ENCODE measurements at regions not wholly inside any gene's neighbourhood (a gene's known extent, or its start where the extent isn't known, plus 50 kb on each side); places are given as distances from the start of the nearest gene placed in this dataset.

DNA sequence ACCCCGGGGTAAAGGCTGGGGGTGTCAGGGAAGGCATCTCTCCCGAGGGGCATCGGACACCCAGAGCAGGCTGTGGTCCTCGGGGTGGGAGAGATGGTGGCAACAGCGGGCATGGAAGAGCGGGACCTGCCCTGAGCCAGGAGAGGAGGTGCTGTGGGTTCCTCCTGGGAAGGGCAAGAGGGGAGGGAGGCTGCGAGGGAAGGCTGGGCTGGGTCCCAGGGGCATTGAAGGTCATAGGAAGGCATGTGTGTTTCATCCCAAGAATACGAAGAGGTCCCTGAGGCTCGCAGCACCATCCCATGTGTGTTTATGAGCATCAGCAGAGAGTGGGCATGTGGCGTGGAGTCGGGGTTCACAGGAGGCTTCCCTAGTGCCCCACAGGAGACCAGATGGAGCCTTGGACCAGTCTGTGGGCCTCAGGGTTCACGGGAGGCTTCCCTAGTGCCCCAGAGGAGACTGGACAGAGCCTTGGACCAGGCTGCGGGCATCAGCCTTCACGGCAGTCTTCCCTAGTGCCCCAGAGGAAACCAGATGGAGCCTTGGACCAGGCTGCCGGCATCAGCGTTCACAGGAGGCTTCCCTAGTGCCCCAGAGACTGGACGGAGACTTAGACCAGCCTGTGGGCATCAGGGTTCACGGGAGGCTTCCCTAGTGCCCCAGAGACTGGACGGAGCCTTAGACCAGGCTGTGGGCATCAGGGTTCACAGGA lies 420.6 kb downstream of the BRD1 start:
- TF ChIP-seq, protein P1, sequence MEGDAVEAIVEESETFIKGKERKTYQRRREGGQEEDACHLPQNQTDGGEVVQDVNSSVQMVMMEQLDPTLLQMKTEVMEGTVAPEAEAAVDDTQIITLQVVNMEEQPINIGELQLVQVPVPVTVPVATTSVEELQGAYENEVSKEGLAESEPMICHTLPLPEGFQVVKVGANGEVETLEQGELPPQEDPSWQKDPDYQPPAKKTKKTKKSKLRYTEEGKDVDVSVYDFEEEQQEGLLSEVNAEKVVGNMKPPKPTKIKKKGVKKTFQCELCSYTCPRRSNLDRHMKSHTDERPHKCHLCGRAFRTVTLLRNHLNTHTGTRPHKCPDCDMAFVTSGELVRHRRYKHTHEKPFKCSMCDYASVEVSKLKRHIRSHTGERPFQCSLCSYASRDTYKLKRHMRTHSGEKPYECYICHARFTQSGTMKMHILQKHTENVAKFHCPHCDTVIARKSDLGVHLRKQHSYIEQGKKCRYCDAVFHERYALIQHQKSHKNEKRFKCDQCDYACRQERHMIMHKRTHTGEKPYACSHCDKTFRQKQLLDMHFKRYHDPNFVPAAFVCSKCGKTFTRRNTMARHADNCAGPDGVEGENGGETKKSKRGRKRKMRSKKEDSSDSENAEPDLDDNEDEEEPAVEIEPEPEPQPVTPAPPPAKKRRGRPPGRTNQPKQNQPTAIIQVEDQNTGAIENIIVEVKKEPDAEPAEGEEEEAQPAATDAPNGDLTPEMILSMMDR (conservative IDR thresholded peaks at IDR 0.05; ENCODE audit: low read length): no peak
- no peak for TF ChIP-seq EZH2phosphoT487 (IDR thresholded peaks at IDR 0.05; ENCODE audit: borderline replicate concordance)
